ENCODE measurements at regions not wholly inside any gene's neighbourhood (a gene's known extent, or its start where the extent isn't known, plus 50 kb on each side); places are given as distances from the start of the nearest gene placed in this dataset.
A peak's percentile ranks its signal among the peaks of the same experiment; 100 is the strongest.

DNA sequence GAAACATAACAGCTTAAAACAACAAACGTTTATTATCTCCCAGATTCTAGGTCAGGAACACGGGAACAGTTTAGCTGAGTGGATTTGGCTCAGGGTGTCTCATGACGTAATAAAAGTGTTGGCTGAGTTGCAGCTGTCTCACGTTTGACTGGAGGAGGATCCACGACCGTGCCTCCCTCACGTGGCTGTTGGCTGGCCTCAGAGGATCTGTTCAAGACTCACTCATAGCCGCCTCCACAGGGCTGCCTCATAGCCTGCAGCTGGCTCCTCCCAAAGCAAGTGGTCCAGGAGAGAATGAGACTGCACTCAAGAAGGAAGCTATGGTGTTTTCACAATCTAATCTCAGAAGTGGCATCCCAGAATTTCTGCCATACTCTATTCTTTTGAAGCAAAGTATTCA, 167.1 kb downstream of the RPRM start:
- Histone ChIP-seq H3K27ac (no peak overlapping the region), H3K36me3 (no peaks in the 10 kb centered on the region), H3K4me3 (no peak overlapping the region), H3K27me3 (ENCODE audit: low read depth) (no peaks in the 10 kb centered on the region), H3K9me3 (no peaks in the 10 kb centered on the region), H3K4me1 (no peaks in the 10 kb centered on the region)
- ATAC-seq (no peak), DNase-seq (no peak)
- intact Hi-C loops (cut with DNase I): no loop called here
- TF ChIP-seq, protein P1, sequence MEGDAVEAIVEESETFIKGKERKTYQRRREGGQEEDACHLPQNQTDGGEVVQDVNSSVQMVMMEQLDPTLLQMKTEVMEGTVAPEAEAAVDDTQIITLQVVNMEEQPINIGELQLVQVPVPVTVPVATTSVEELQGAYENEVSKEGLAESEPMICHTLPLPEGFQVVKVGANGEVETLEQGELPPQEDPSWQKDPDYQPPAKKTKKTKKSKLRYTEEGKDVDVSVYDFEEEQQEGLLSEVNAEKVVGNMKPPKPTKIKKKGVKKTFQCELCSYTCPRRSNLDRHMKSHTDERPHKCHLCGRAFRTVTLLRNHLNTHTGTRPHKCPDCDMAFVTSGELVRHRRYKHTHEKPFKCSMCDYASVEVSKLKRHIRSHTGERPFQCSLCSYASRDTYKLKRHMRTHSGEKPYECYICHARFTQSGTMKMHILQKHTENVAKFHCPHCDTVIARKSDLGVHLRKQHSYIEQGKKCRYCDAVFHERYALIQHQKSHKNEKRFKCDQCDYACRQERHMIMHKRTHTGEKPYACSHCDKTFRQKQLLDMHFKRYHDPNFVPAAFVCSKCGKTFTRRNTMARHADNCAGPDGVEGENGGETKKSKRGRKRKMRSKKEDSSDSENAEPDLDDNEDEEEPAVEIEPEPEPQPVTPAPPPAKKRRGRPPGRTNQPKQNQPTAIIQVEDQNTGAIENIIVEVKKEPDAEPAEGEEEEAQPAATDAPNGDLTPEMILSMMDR (IDR thresholded peaks at IDR 0.05): no peak

- no peak overlapping the region for H3K27ac ChIP-seq
- no peaks in the 10 kb centered on the region for H3K4me1 ChIP-seq
- TF ChIP-seq, protein P1 (IDR thresholded peaks at IDR 0.05): no peak
- no peaks in the 10 kb centered on the region for H3K9me3 ChIP-seq
- intact Hi-C loops (cut with DNase I): no loop called here
- H3K27me3 ChIP-seq (ENCODE audit: low read depth): no peaks in the 10 kb centered on the region
- ATAC-seq (no peak), DNase-seq (no peak)
- no peaks in the 10 kb centered on the region for H3K36me3 ChIP-seq
- H3K4me3 ChIP-seq: no peak overlapping the region
These were observed 170.1 kb downstream of the RPRM start for GRCh38 chr2:153308466-153308865.

- ATAC-seq (no peak), DNase-seq (no peak)
- no peak overlapping the region for H3K27ac ChIP-seq
- intact Hi-C loops (cut with DNase I): no loop called here
- H3K27me3 ChIP-seq (ENCODE audit: low read depth): no peaks in the 10 kb centered on the region
- H3K4me3 ChIP-seq: no peak overlapping the region
- no peaks in the 10 kb centered on the region for H3K9me3 ChIP-seq
- TF ChIP-seq, protein P1 (IDR thresholded peaks at IDR 0.05): no peak
- H3K36me3 ChIP-seq: no peaks in the 10 kb centered on the region
- H3K4me1 ChIP-seq: no peaks in the 10 kb centered on the region
These were observed 171.3 kb downstream of the RPRM start for GRCh38 chr2:153307223-153307622.

DNA sequence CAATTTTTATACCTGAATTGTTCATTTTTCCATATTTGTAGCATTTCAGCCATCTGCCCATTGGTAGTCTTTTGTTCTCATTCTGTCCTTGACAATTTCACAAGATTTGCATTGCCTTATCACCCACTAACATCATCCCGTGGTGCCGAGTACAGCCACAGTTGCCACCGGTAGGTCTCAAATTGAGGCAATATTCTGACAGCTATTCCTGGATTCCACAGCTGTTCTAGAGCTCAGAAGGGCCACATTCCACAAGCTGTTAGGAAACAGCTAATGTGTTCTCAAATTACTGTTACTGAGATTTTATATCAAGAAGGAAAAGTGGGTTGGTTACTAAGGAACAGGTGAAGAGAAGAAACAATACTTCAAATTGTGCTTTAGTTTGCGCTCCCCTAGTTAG, 178.8 kb downstream of the RPRM start:
- peak; percentile 77 to 86 for ATAC-seq
- no peak for DNase-seq
- no peaks in the 10 kb centered on the region for H3K27me3 ChIP-seq (ENCODE audit: low read depth)
- H3K4me3 ChIP-seq: no peak overlapping the region
- H3K36me3 ChIP-seq: no peaks in the 10 kb centered on the region
- no peaks in the 10 kb centered on the region for H3K9me3 ChIP-seq
- no peak overlapping the region for H3K27ac ChIP-seq
- H3K4me1 ChIP-seq: peaks cover 3% of the 10 kb centered on the region
- TF ChIP-seq, protein P1 (IDR thresholded peaks at IDR 0.05): no peak
- intact Hi-C loops (cut with DNase I): no loop called here

DNA sequence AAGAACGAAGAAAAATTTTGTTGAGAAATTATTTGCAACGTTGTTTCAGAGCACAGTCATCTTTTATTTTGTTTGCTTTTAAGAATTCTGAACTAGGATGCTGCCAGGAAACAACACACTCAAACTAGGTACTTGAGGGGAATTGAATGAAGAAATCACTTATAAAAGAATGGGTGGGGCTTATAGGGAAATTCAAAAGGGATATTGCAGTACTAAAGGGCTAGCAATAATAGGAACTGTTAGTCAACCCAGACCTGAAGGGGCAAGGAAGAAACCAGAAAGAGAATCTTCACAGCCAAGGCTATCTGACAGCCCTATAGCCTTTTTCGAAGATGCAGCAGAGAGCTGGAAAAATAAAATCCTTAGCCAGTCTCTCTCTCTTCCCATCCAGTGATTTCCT, 179.3 kb downstream of the RPRM start:
- intact Hi-C loops (cut with DNase I): no loop called here
- ATAC-seq: peak; percentile 72 to 77
- TF ChIP-seq, protein P1 (IDR thresholded peaks at IDR 0.05): no peak

More for the DNA sequence above, 179.3 kb downstream of the RPRM start:
- Histone ChIP-seq H3K36me3 (no peaks in the 10 kb centered on the region), H3K27ac (no peak overlapping the region), H3K4me3 (no peak overlapping the region), H3K27me3 (ENCODE audit: low read depth) (no peaks in the 10 kb centered on the region), H3K9me3 (no peaks in the 10 kb centered on the region), H3K4me1 (peaks cover 3% of the 10 kb centered on the region)
- no peak for DNase-seq
